ENCODE measurements at regions not wholly inside any gene's neighbourhood (a gene's known extent, or its start where the extent isn't known, plus 50 kb on each side); places are given as distances from the start of the nearest gene placed in this dataset.

GRCh38 chr6:137969874-137970273 is 102.8 kb downstream of the TNFAIP3 start:
- TF ChIP-seq CTCF (conservative IDR thresholded peaks at IDR 0.05): no peak
- H3K27ac ChIP-seq: no peak overlapping the region

- no peak for TF ChIP-seq CTCF (conservative IDR thresholded peaks at IDR 0.05)
- H3K27ac ChIP-seq: no peak overlapping the region
Measured at GRCh38 chr6:137970368-137970767, 103.3 kb downstream of the TNFAIP3 start.

GRCh38 chr6:137973201-137973600 is 106.1 kb downstream of the TNFAIP3 start:
- no peak for TF ChIP-seq CTCF (conservative IDR thresholded peaks at IDR 0.05)
- no peak overlapping the region for H3K27ac ChIP-seq

- H3K27ac ChIP-seq: no peak overlapping the region
- TF ChIP-seq CTCF (conservative IDR thresholded peaks at IDR 0.05): peak; percentile 54
Measured at GRCh38 chr6:137975188-137975940, 108.3 kb downstream of the TNFAIP3 start.

GRCh38 chr6:137976430-137976829 is 109.4 kb downstream of the TNFAIP3 start:
- H3K27ac ChIP-seq: no peak overlapping the region
- TF ChIP-seq CTCF (conservative IDR thresholded peaks at IDR 0.05): no peak

GRCh38 chr6:137977206-137977605 is 110.1 kb downstream of the TNFAIP3 start:
- H3K27ac ChIP-seq: no peak overlapping the region
- TF ChIP-seq CTCF (conservative IDR thresholded peaks at IDR 0.05): no peak

GRCh38 chr6:137977814-137978213 is 110.8 kb downstream of the TNFAIP3 start:
- no peak overlapping the region for H3K27ac ChIP-seq
- TF ChIP-seq CTCF (conservative IDR thresholded peaks at IDR 0.05): no peak

Data from VCaP (cell line).